NCI-H524 (cell line): ENCODE measurements at regions not wholly inside any gene's neighbourhood (a gene's known extent, or its start where the extent isn't known, plus 50 kb on each side); places are given as distances from the start of the nearest gene placed in this dataset.
A peak's percentile ranks its signal among the peaks of the same experiment; 100 is the strongest.

Experiments used
- DNase-seq, 2 experiments: peaks; one replicate each; lab custom pipeline; 2025; lab: John Stamatoyannopoulos, UW

- no peak for DNase-seq
Measured at GRCh38 chr10:29851241-29851640, 208.1 kb downstream of the JCAD start.

- no peak for DNase-seq
Measured at GRCh38 chr10:29850371-29850770, 209.0 kb downstream of the JCAD start.

- DNase-seq: no peak
Measured at GRCh38 chr10:29849886-29850285, 209.5 kb downstream of the JCAD start.

- no peak for DNase-seq
Measured at GRCh38 chr10:29849126-29849833, 210.1 kb downstream of the JCAD start.

- no peak for DNase-seq
Measured at GRCh38 chr10:29846881-29847280, 212.1 kb upstream of the SVIL start.

- DNase-seq: no peak
Measured at GRCh38 chr10:29845166-29845565, 210.4 kb upstream of the SVIL start.

- no peak for DNase-seq
Measured at GRCh38 chr10:29843143-29843542, 208.4 kb upstream of the SVIL start.

- peak in 1 of 2 experiments; percentile 30 for DNase-seq
Measured at GRCh38 chr10:29841724-29842649, 207.2 kb upstream of the SVIL start.

GRCh38 chr10:29840516-29841276 lies 205.9 kb upstream of the SVIL start:
- no peak for DNase-seq

GRCh38 chr10:29839826-29840515 lies 205.2 kb upstream of the SVIL start:
- no peak for DNase-seq

- DNase-seq: no peak
Measured at GRCh38 chr10:29838539-29838938, 203.8 kb upstream of the SVIL start.

- DNase-seq: no peak
Measured at GRCh38 chr10:29837586-29837985, 202.8 kb upstream of the SVIL start.

- DNase-seq: no peak
Measured at GRCh38 chr10:29836396-29836795, 201.6 kb upstream of the SVIL start.

GRCh38 chr10:29835055-29835454 lies 200.3 kb upstream of the SVIL start:
- no peak for DNase-seq

- no peak for DNase-seq
Measured at GRCh38 chr10:29830531-29831512, 196.1 kb upstream of the SVIL start.

- no peak for DNase-seq
Measured at GRCh38 chr10:29829776-29830175, 195.0 kb upstream of the SVIL start.

- no peak for DNase-seq
Measured at GRCh38 chr10:29828956-29829355, 194.2 kb upstream of the SVIL start.

- no peak for DNase-seq
Measured at GRCh38 chr10:29828440-29828894, 193.7 kb upstream of the SVIL start.

GRCh38 chr10:29827512-29827911 lies 192.7 kb upstream of the SVIL start:
- DNase-seq: no peak

GRCh38 chr10:29826801-29827450 lies 192.2 kb upstream of the SVIL start:
- DNase-seq: no peak
